Transverse colon (tissue), 4 donors: ENCODE measurements at regions not wholly inside any gene's neighbourhood (a gene's known extent, or its start where the extent isn't known, plus 50 kb on each side); places are given as distances from the start of the nearest gene placed in this dataset.

Experiments used
- DNase-seq: peaks from one replicate; pipeline ENCODE4 v3.0.0-alpha.2; 2019
- H3K27ac ChIP-seq, 4 donors: fragments of 200-600 bp; sonication (generic); 2 replicates each; pipeline ENCODE4 v1.5.1; 2016 to 2018; ENCODE audit warnings: inconsistent platforms in 4 of 4
- H3K27me3 ChIP-seq: fragments of 200-600 bp; sonication (generic); 2 replicates; pipeline ENCODE4 v1.5.1; 2017; ENCODE audit warnings: inconsistent platforms
- H3K36me3 ChIP-seq, 4 donors: fragments of 200-600 bp; sonication (generic); 2 replicates each; pipeline ENCODE4 v1.5.1; 2017 to 2019; ENCODE audit warnings: inconsistent platforms in 4 of 4
- H3K4me1 ChIP-seq, 4 donors: fragments of 200-600 bp; sonication (generic); 2 replicates each; pipeline ENCODE4 v1.5.1; 2017 to 2020; ENCODE audit warnings: inconsistent platforms in 4 of 4
- H3K4me3 ChIP-seq, 4 donors: fragments of 200-600 bp; sonication (generic); 1 replicate in 1 of 4; 2 replicates in 3 of 4; pipeline versions ENCODE4 v1.5.1 to v1.6.1; 2017 to 2019; ENCODE audit warnings: inconsistent platforms in 4 of 4
- H3K9me3 ChIP-seq, 2 donors: fragments of 200-600 bp; sonication (generic); 2 replicates each; pipeline ENCODE4 v1.5.1; 2017 to 2019; ENCODE audit warnings: inconsistent platforms in 2 of 2
- CTCF ChIP-seq, 5 experiments: fragments of 200-600 bp in 3 of 5; fragments of 450-650 bp in 2 of 5; sonication (generic) in 3 of 5; IDR thresholded peaks; 1 replicate in 2 of 5; 2 replicates in 3 of 5; pipeline ENCODE4 v1.5.1; 2016 to 2017; ENCODE audit warnings: antibody characterized with exemption in 5 of 5, inconsistent platforms in 3 of 5, mild to moderate bottlenecking in 2 of 5, moderate library complexity in 1 of 5
- EP300 ChIP-seq: sonication (generic); formaldehyde crosslinking; IDR thresholded peaks from one replicate; pipeline ENCODE4 v1.6.1; 2017; ENCODE audit warnings: antibody characterized with exemption, low read depth
- POLR2A ChIP-seq: fragments of 450-650 bp; IDR thresholded peaks from one replicate; pipeline ENCODE4 v1.6.1; 2016; ENCODE audit warnings: antibody characterized with exemption, mild to moderate bottlenecking, moderate library complexity
- POLR2AphosphoS5 ChIP-seq, 3 donors: sonication (generic); formaldehyde crosslinking; IDR thresholded peaks; one replicate each; pipeline ENCODE4 v1.6.1; 2016; ENCODE audit warnings: antibody characterized with exemption in 3 of 3
- WGBS, 2 donors: methylation state at CpG; one replicate each; pipeline ENCODE4 v1.1.5; 2018; ENCODE audit warnings: low coverage in 1 of 2; 5-methylcytosine and 5-hydroxymethylcytosine counted together
- in situ Hi-C, 4 donors: fragments of 200-750 bp; cut with MboI; loops; one replicate each; pipeline versions ENCODE4 v1.15.0 to v1.15.1; 2017; ENCODE audit warnings: low sequenced_read_pairs in 3 of 4, low pct_ligation_motif_present in 1 of 4, low pct_unique_long_range_greater_than_20kb in 1 of 4
- intact Hi-C: fragments of 100-400 bp; cut with DNase I; formaldehyde crosslinking; loops from one replicate; pipeline ENCODE4 v1.15.1; 2023; ENCODE audit warnings: low total_unique reads

GRCh38 chr22:47859881-47860525 lies 1097.6 kb downstream of the TBC1D22A start:
- intact Hi-C loops, result no loop called here
- no peak overlapping the region for H3K27ac ChIP-seq
- in situ Hi-C loops, result no loop called here
- no peaks in the 10 kb centered on the region for H3K9me3 ChIP-seq
- no peaks in the 10 kb centered on the region for H3K4me1 ChIP-seq
- DNase-seq, result no peak
- H3K27me3 ChIP-seq, result peaks cover 7% of the 10 kb centered on the region
- WGBS, 2 donors, result 73 to 82% methylated on average over 7 of the region's 7 CpGs
- no peaks in the 10 kb centered on the region for H3K36me3 ChIP-seq
- no peak overlapping the region for H3K4me3 ChIP-seq
- TF ChIP-seq POLR2A (no peak), POLR2AphosphoS5 (IDR thresholded peaks at IDR 0.05) (no peak), CTCF (IDR thresholded peaks at IDR 0.05) (no peak), EP300 (no peak)

- intact Hi-C loops (no loop called here), in situ Hi-C loops (no loop called here)
- TF ChIP-seq POLR2AphosphoS5 (IDR thresholded peaks at IDR 0.05) (no peak), CTCF (IDR thresholded peaks at IDR 0.05) (no peak), EP300 (no peak), POLR2A (no peak)
- no peaks in the 10 kb centered on the region for H3K4me1 ChIP-seq
- H3K27ac ChIP-seq, result no peak overlapping the region
- H3K9me3 ChIP-seq, result no peaks in the 10 kb centered on the region
- H3K27me3 ChIP-seq, result peaks cover 7% of the 10 kb centered on the region
- DNase-seq, result no peak
- no peaks in the 10 kb centered on the region for H3K36me3 ChIP-seq
- H3K4me3 ChIP-seq, result no peak overlapping the region
Measured at GRCh38 chr22:47858773-47859306, 1096.4 kb downstream of the TBC1D22A start.

- Histone ChIP-seq H3K36me3 (no peaks in the 10 kb centered on the region), H3K9me3 (no peaks in the 10 kb centered on the region), H3K27me3 (no peaks in the 10 kb centered on the region), H3K27ac (no peak overlapping the region), H3K4me1 (no peaks in the 10 kb centered on the region), H3K4me3 (no peak overlapping the region)
- TF ChIP-seq CTCF (IDR thresholded peaks at IDR 0.05), result no peak
- TF ChIP-seq EP300, result no peak
- TF ChIP-seq POLR2A, result no peak
- TF ChIP-seq POLR2AphosphoS5 (IDR thresholded peaks at IDR 0.05), result no peak
- DNase-seq, result no peak
- intact Hi-C loops, result no loop called here
- in situ Hi-C loops, result no loop called here
- WGBS, 2 donors, result 69 to 100% methylated on average over 1 to 4 of the region's 4 CpGs
Measured at GRCh38 chr22:47854680-47855079, 1092.2 kb downstream of the TBC1D22A start.

- Histone ChIP-seq H3K27me3 (no peaks in the 10 kb centered on the region), H3K4me3 (no peak overlapping the region), H3K9me3 (no peaks in the 10 kb centered on the region), H3K27ac (no peak overlapping the region), H3K4me1 (no peaks in the 10 kb centered on the region), H3K36me3 (no peaks in the 10 kb centered on the region)
- intact Hi-C loops (no loop called here), in situ Hi-C loops (no loop called here)
- DNase-seq, result no peak
- WGBS, 2 donors, result 74 to 93% methylated on average over 5 of the region's 5 CpGs
- TF ChIP-seq POLR2AphosphoS5 (IDR thresholded peaks at IDR 0.05) (no peak), EP300 (no peak), CTCF (IDR thresholded peaks at IDR 0.05) (no peak), POLR2A (no peak)
Measured at GRCh38 chr22:47854251-47854650, 1091.8 kb downstream of the TBC1D22A start.
